H9 (cell line): ENCODE measurements at regions not wholly inside any gene's neighbourhood (a gene's known extent, or its start where the extent isn't known, plus 50 kb on each side); places are given as distances from the start of the nearest gene placed in this dataset.

Source experiments
- DNase-seq: peaks from one replicate; pipeline ENCODE4 v3.0.0-alpha.2; 2017
- H2AFZ ChIP-seq: one replicate; pipeline ENCODE4 v1.6.1; 2013; ENCODE audit warnings: mild to moderate bottlenecking, low read length, control low read depth, moderate library complexity
- H2AK5ac ChIP-seq: 2 replicates; pipeline ENCODE4 v1.6.1; 2013; ENCODE audit warnings: low read length, control low read depth, mixed read lengths; ENCODE audit not compliant: insufficient read length
- H2BK120ac ChIP-seq: one replicate; pipeline ENCODE4 v1.6.1; 2013; ENCODE audit warnings: low read depth, mild to moderate bottlenecking, low read length, control low read depth, inconsistent platforms; ENCODE audit not compliant: poor library complexity, severe bottlenecking
- H2BK12ac ChIP-seq: 2 replicates; pipeline ENCODE4 v1.6.1; 2013; ENCODE audit warnings: low read length, control low read depth, mixed read lengths, low read depth; ENCODE audit not compliant: insufficient read length
- H2BK15ac ChIP-seq: 2 replicates; pipeline ENCODE4 v1.6.1; 2013; ENCODE audit warnings: low read depth, low read length, control low read depth
- H2BK20ac ChIP-seq: one replicate; pipeline ENCODE4 v1.6.1; 2013; ENCODE audit warnings: low read depth, mild to moderate bottlenecking, low read length, control low read depth, inconsistent platforms; ENCODE audit not compliant: poor library complexity, severe bottlenecking
- H2BK5ac ChIP-seq: 2 replicates; pipeline ENCODE4 v1.6.1; 2013; ENCODE audit warnings: low read length, control low read depth, mixed read lengths; ENCODE audit not compliant: insufficient read length
- H3K14ac ChIP-seq: 2 replicates; pipeline ENCODE4 v1.6.1; 2013; ENCODE audit warnings: low read length, control low read depth; ENCODE audit not compliant: insufficient read depth
- H3K18ac ChIP-seq: 2 replicates; pipeline ENCODE4 v1.6.1; 2013; ENCODE audit warnings: low read depth, mild to moderate bottlenecking, mixed read lengths, low read length, control low read depth; ENCODE audit not compliant: insufficient read length
- H3K23ac ChIP-seq: 2 replicates; pipeline ENCODE4 v1.6.1; 2013; ENCODE audit warnings: low read length, control low read depth, mixed read lengths, low read depth; ENCODE audit not compliant: insufficient read length
- H3K23me2 ChIP-seq: 2 replicates; pipeline ENCODE4 v1.6.1; 2013; ENCODE audit warnings: low read depth, mild to moderate bottlenecking, mixed read lengths, low read length, control low read depth; ENCODE audit not compliant: insufficient read length, poor library complexity, severe bottlenecking
- H3K27ac ChIP-seq: 2 replicates; pipeline ENCODE4 v1.5.1; 2013; ENCODE audit warnings: low read length, control low read depth, mixed read lengths, low read depth; ENCODE audit not compliant: insufficient read length
- H3K27me3 ChIP-seq: 2 replicates; pipeline ENCODE4 v1.6.1; 2013; ENCODE audit warnings: low read length, control low read depth, inconsistent platforms; ENCODE audit not compliant: insufficient read depth
- H3K4ac ChIP-seq: 2 replicates; pipeline ENCODE4 v1.6.1; 2013; ENCODE audit warnings: low read depth, mild to moderate bottlenecking, control low read depth, inconsistent platforms, low read length, moderate library complexity
- H3K4me1 ChIP-seq: 2 replicates; pipeline ENCODE4 v1.6.1; 2013; ENCODE audit warnings: low read length, control low read depth, inconsistent platforms; ENCODE audit not compliant: insufficient read depth
- H3K4me2 ChIP-seq: 2 replicates; pipeline ENCODE4 v1.6.1; 2013; ENCODE audit warnings: low read length, control low read depth, mixed read lengths; ENCODE audit not compliant: insufficient read length, insufficient read depth
- H3K56ac ChIP-seq: 2 replicates; pipeline ENCODE4 v1.6.1; 2013; ENCODE audit warnings: low read depth, mild to moderate bottlenecking, mixed read lengths, low read length, control low read depth; ENCODE audit not compliant: insufficient read length
- H3K79me1 ChIP-seq: 2 replicates; pipeline ENCODE4 v1.6.1; 2013; ENCODE audit warnings: low read depth, mild to moderate bottlenecking, moderate library complexity, low read length, control low read depth, inconsistent platforms; ENCODE audit not compliant: insufficient read depth, poor library complexity, severe bottlenecking
- H3K79me2 ChIP-seq: 2 replicates; pipeline ENCODE4 v1.6.1; 2013; ENCODE audit warnings: low read length, control low read depth, inconsistent platforms; ENCODE audit not compliant: insufficient read depth
- H3K9ac ChIP-seq: 2 replicates; pipeline ENCODE4 v1.6.1; 2013; ENCODE audit warnings: low read length, control low read depth, mixed read lengths; ENCODE audit not compliant: insufficient read length; ENCODE audit errors: extremely low read depth
- H3K9me3 ChIP-seq: one replicate; pipeline ENCODE4 v1.6.1; 2013; ENCODE audit warnings: low read depth, low read length, inconsistent platforms; ENCODE audit not compliant: control insufficient read depth
- H3T11ph ChIP-seq: one replicate; pipeline ENCODE4 v1.6.1; 2013; ENCODE audit warnings: mild to moderate bottlenecking, low read length, control low read depth, inconsistent platforms
- H4K20me1 ChIP-seq: one replicate; pipeline ENCODE4 v1.6.1; 2013; ENCODE audit not compliant: control insufficient read depth, insufficient read length, insufficient read depth
- H4K5ac ChIP-seq: 2 replicates; pipeline ENCODE4 v1.6.1; 2013; ENCODE audit warnings: low read depth, mild to moderate bottlenecking, mixed read lengths, low read length, control low read depth; ENCODE audit not compliant: insufficient read length
- H4K8ac ChIP-seq: replicated peaks from 2 replicates; pipeline ENCODE4 v1.6.1; 2013; ENCODE audit warnings: low read length, control low read depth, mixed read lengths, low read depth; ENCODE audit not compliant: insufficient read length
- H4K91ac ChIP-seq: 2 replicates; pipeline ENCODE4 v1.6.1; 2013; ENCODE audit warnings: low read depth, mild to moderate bottlenecking, moderate library complexity, mixed read lengths, low read length, control low read depth; ENCODE audit not compliant: insufficient read length
- H3K27ac Mint-ChIP-seq, 3 experiments: 2 replicates in 2 of 3; 3 replicates in 1 of 3; pipeline ENCODE4 v1.8.0; 2020 to 2021; ENCODE audit warnings: mixed read lengths in 3 of 3, mild to moderate bottlenecking in 1 of 3, moderate library complexity in 1 of 3
- H3K27me3 Mint-ChIP-seq: 2 replicates; pipeline ENCODE4 v1.8.0; 2021; ENCODE audit warnings: low read depth, mild to moderate bottlenecking, moderate library complexity, mixed read lengths
- H3K36me3 Mint-ChIP-seq, 3 experiments: 2 replicates in 2 of 3; 3 replicates in 1 of 3; pipeline ENCODE4 v1.8.0; 2020 to 2021; ENCODE audit warnings: low read depth in 3 of 3, mixed read lengths in 3 of 3; ENCODE audit not compliant: insufficient read depth in 1 of 3
- H3K4me1 Mint-ChIP-seq, 2 experiments: 2 replicates each; pipeline ENCODE4 v1.8.0; 2020; ENCODE audit warnings: mixed read lengths in 2 of 2
- H3K4me3 Mint-ChIP-seq, 2 experiments: 2 replicates in 1 of 2; 3 replicates in 1 of 2; pipeline ENCODE4 v1.8.0; 2020 to 2021; ENCODE audit warnings: mild to moderate bottlenecking in 2 of 2, mixed read lengths in 2 of 2, moderate library complexity in 1 of 2
- H3K9me3 Mint-ChIP-seq, 2 experiments: 2 replicates in 1 of 2; 3 replicates in 1 of 2; pipeline ENCODE4 v1.8.0; 2020; ENCODE audit warnings: mild to moderate bottlenecking in 2 of 2, mixed read lengths in 2 of 2, moderate library complexity in 1 of 2
- TF ChIP-seq, protein P1 (sequence below): fragments of 200-600 bp; sonication (generic); conservative IDR thresholded peaks from 3 replicates; pipeline ENCODE4 v1.8.0; 2021; ENCODE audit warnings: antibody characterized with exemption, mild to moderate bottlenecking

GRCh38 chr5:21680196-21680595 is 1172.9 kb downstream of the CDH12 start:
- H3K79me2 ChIP-seq = no peaks in the 10 kb centered on the region
- no peak overlapping the region for H3K56ac ChIP-seq
- H3K79me1 ChIP-seq = no peaks in the 10 kb centered on the region
- no peak for DNase-seq
- no peak overlapping the region for H2BK5ac ChIP-seq
- H3K9me3 ChIP-seq = no peaks in the 10 kb centered on the region
- no peaks in the 10 kb centered on the region for H3K23me2 ChIP-seq
- H3K27me3 ChIP-seq = no peaks in the 10 kb centered on the region
- H3K14ac ChIP-seq = no peak overlapping the region
- no peak overlapping the region for H3K4me3 Mint-ChIP-seq
- no peak overlapping the region for H3K4ac ChIP-seq
- no peak overlapping the region for H3K18ac ChIP-seq
- no peaks in the 10 kb centered on the region for H3K4me1 ChIP-seq
- H4K8ac ChIP-seq = no peak overlapping the region
- no peak overlapping the region for H3T11ph ChIP-seq
- no peaks in the 10 kb centered on the region; a peak in 1 of 4 replicates for H3K4me1 Mint-ChIP-seq
- no peak overlapping the region for H3K27ac Mint-ChIP-seq
- H2BK12ac ChIP-seq = no peak overlapping the region
- H4K20me1 ChIP-seq = no peaks in the 10 kb centered on the region
- H3K23ac ChIP-seq = no peak overlapping the region
- H2BK20ac ChIP-seq = no peak overlapping the region
- no peak overlapping the region for H3K4me2 ChIP-seq
- TF ChIP-seq, protein P1, sequence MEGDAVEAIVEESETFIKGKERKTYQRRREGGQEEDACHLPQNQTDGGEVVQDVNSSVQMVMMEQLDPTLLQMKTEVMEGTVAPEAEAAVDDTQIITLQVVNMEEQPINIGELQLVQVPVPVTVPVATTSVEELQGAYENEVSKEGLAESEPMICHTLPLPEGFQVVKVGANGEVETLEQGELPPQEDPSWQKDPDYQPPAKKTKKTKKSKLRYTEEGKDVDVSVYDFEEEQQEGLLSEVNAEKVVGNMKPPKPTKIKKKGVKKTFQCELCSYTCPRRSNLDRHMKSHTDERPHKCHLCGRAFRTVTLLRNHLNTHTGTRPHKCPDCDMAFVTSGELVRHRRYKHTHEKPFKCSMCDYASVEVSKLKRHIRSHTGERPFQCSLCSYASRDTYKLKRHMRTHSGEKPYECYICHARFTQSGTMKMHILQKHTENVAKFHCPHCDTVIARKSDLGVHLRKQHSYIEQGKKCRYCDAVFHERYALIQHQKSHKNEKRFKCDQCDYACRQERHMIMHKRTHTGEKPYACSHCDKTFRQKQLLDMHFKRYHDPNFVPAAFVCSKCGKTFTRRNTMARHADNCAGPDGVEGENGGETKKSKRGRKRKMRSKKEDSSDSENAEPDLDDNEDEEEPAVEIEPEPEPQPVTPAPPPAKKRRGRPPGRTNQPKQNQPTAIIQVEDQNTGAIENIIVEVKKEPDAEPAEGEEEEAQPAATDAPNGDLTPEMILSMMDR = no peak
- no peak overlapping the region for H2BK120ac ChIP-seq
- no peak overlapping the region for H2AK5ac ChIP-seq
- no peak overlapping the region for H4K5ac ChIP-seq
- H2BK15ac ChIP-seq = no peak overlapping the region
- H3K36me3 Mint-ChIP-seq = no peaks in the 10 kb centered on the region
- H3K9ac ChIP-seq = no peak overlapping the region
- H3K27ac ChIP-seq = no peak overlapping the region
- H4K91ac ChIP-seq = no peak overlapping the region
- no peak overlapping the region for H2AFZ ChIP-seq
- no peaks in the 10 kb centered on the region for H3K27me3 Mint-ChIP-seq
- H3K9me3 Mint-ChIP-seq = no peaks in the 10 kb centered on the region
